A673 (cell line): ENCODE measurements at regions not wholly inside any gene's neighbourhood (a gene's known extent, or its start where the extent isn't known, plus 50 kb on each side); places are given as distances from the start of the nearest gene placed in this dataset.

Experiments
- BruUV-seq: library from RNA; stranded (reverse); fragments of 400-500 nt; replicated peaks from 2 replicates; lab custom pipeline; 2021; lab: Mats Ljungman, UMichigan
- CTCF ChIA-PET: fragments of 300-600 bp; sonication (Branson Sonifier 250); formaldehyde crosslinking; loops from one replicate; lab custom pipeline; 2022; ENCODE audit warnings: antibody characterized with exemption; lab: Charles Lee
- POLR2A ChIA-PET: fragments of 300-600 bp; sonication (Branson Sonifier 250); formaldehyde crosslinking; loops from one replicate; lab custom pipeline; 2022; ENCODE audit warnings: antibody characterized with exemption; ENCODE audit not compliant: low non-redundant PET; lab: Charles Lee
- DNase-seq: peaks from one replicate; pipeline ENCODE4 v3.0.0-alpha.2; 2015; ENCODE audit warnings: low spot score
- H3K27ac ChIP-seq: fragments of 200-600 bp; sonication (generic); 2 replicates; pipeline ENCODE4 v1.5.1; 2016; ENCODE audit warnings: mixed run types, low read depth, mild to moderate bottlenecking, mixed read lengths, antibody characterized with exemption, low read length; ENCODE audit not compliant: poor library complexity, severe bottlenecking
- H3K27me3 ChIP-seq: fragments of 200-600 bp; sonication (generic); replicated peaks from 2 replicates; pipeline ENCODE4 v1.6.1; 2017; ENCODE audit warnings: mixed run types, low read depth, mild to moderate bottlenecking, mixed read lengths, antibody characterized with exemption, low read length; ENCODE audit not compliant: insufficient read depth, poor library complexity
- H3K36me3 ChIP-seq: fragments of 200-600 bp; sonication (generic); 2 replicates; pipeline ENCODE4 v1.6.1; 2016; ENCODE audit warnings: mixed run types, mild to moderate bottlenecking, mixed read lengths, antibody characterized with exemption, low read length; ENCODE audit not compliant: insufficient read depth, poor library complexity, severe bottlenecking
- H3K4me1 ChIP-seq: fragments of 200-600 bp; sonication (generic); 2 replicates; pipeline ENCODE4 v1.6.1; 2017; ENCODE audit warnings: mixed run types, mild to moderate bottlenecking, mixed read lengths, antibody characterized with exemption, low read length; ENCODE audit not compliant: insufficient read depth, poor library complexity, severe bottlenecking
- H3K4me3 ChIP-seq: fragments of 200-600 bp; sonication (generic); 2 replicates; pipeline ENCODE4 v1.5.1; 2016; ENCODE audit warnings: low read depth, mixed run types, mild to moderate bottlenecking, mixed read lengths, low read length; ENCODE audit not compliant: poor library complexity, severe bottlenecking
- H3K9me3 ChIP-seq: fragments of 200-600 bp; sonication (generic); 2 replicates; pipeline ENCODE4 v1.6.1; 2016; ENCODE audit warnings: mixed run types, low read depth, mild to moderate bottlenecking, mixed read lengths, antibody characterized with exemption, low read length; ENCODE audit not compliant: poor library complexity, severe bottlenecking
- CTCF ChIP-seq: fragments of 300-800, 200-600 bp; sonication (generic); conservative IDR thresholded peaks from 2 replicates; pipeline ENCODE4 v1.5.1; 2017; ENCODE audit warnings: low read depth, mild to moderate bottlenecking, antibody characterized with exemption, low read length, moderate library complexity, mixed read lengths
- EZH2 ChIP-seq: fragments of 200-600 bp; sonication (generic); IDR thresholded peaks from 2 replicates; pipeline ENCODE4 v1.6.1; 2017; ENCODE audit warnings: borderline replicate concordance, low read depth, mild to moderate bottlenecking, mixed read lengths, antibody characterized with exemption, low read length; ENCODE audit not compliant: poor library complexity, severe bottlenecking
- intact Hi-C: fragments of 100-400 bp; cut with micrococcal nuclease; formaldehyde crosslinking; loops from one replicate; pipeline ENCODE4 v1.10.0; 2022; ENCODE audit not compliant: unreplicated experiment

GRCh38 chr17:79508291-79508716, 102.5 kb downstream of the RBFOX3 start:
- intact Hi-C loops, result no loop called here
- ChIA-PET POLR2A (no interaction called here), CTCF (no interaction called here)
- no TSS peak for BruUV-seq
- peaks cover 20% of the 10 kb centered on the region for H3K27me3 ChIP-seq
- H3K36me3 ChIP-seq, result no peaks in the 10 kb centered on the region
- H3K27ac ChIP-seq, result no peak overlapping the region
- H3K4me1 ChIP-seq, result no peaks in the 10 kb centered on the region
- no peaks in the 10 kb centered on the region for H3K9me3 ChIP-seq
- TF ChIP-seq CTCF, result no peak
- no peak for TF ChIP-seq EZH2
- H3K4me3 ChIP-seq, result no peak overlapping the region
- no peak for DNase-seq

- no TSS peak for BruUV-seq
- CTCF ChIA-PET, result no interaction called here
These were observed 103.9 kb downstream of the RBFOX3 start for GRCh38 chr17:79506955-79507354.

GRCh38 chr17:79506150-79506870, 104.5 kb downstream of the RBFOX3 start:
- Histone ChIP-seq H3K27ac (no peak overlapping the region), H3K4me3 (no peak overlapping the region), H3K9me3 (no peaks in the 10 kb centered on the region), H3K27me3 (peaks cover 40% of the 10 kb centered on the region), H3K4me1 (no peaks in the 10 kb centered on the region), H3K36me3 (no peaks in the 10 kb centered on the region)
- CTCF ChIA-PET, result no interaction called here
- intact Hi-C loops, result no loop called here
- TF ChIP-seq CTCF (no peak), EZH2 (no peak)
- no peak for DNase-seq
- POLR2A ChIA-PET, result no interaction called here
- BruUV-seq, result no TSS peak

More at GRCh38 chr17:79506955-79507354, 103.9 kb downstream of the RBFOX3 start:
- intact Hi-C loops, result no loop called here
- TF ChIP-seq EZH2 (no peak), CTCF (no peak)
- Histone ChIP-seq H3K27ac (no peak overlapping the region), H3K9me3 (no peaks in the 10 kb centered on the region), H3K27me3 (peaks cover 34% of the 10 kb centered on the region), H3K4me1 (no peaks in the 10 kb centered on the region), H3K36me3 (no peaks in the 10 kb centered on the region), H3K4me3 (no peak overlapping the region)
- POLR2A ChIA-PET, result no interaction called here
- DNase-seq, result no peak
